PFSK-1 (cell line): ENCODE measurements at regions not wholly inside any gene's neighbourhood (a gene's known extent, or its start where the extent isn't known, plus 50 kb on each side); places are given as distances from the start of the nearest gene placed in this dataset.

Experiments
- POLR2AphosphoS5 ChIP-seq: IDR thresholded peaks from 2 replicates; pipeline ENCODE4 v1.6.1; 2012; ENCODE audit warnings: low read depth, mild to moderate bottlenecking, control low read depth, low read length, moderate library complexity
- SIN3A ChIP-seq: IDR thresholded peaks from 2 replicates; pipeline ENCODE4 v1.6.1; 2012; ENCODE audit warnings: mild to moderate bottlenecking, low read length, moderate library complexity, borderline replicate concordance; ENCODE audit not compliant: insufficient read depth
- TAF1 ChIP-seq: IDR thresholded peaks from 2 replicates; pipeline ENCODE4 v1.6.1; 2012; ENCODE audit warnings: low read length, control low read depth, borderline replicate concordance; ENCODE audit not compliant: insufficient read depth

- TF ChIP-seq TAF1 (no peak), SIN3A (no peak), POLR2AphosphoS5 (no peak)
Observed at GRCh38 chr4:124480061-124480460, 232.5 kb downstream of the ANKRD50 start.
